Cardiac fibroblast (primary cell): ENCODE measurements at regions not wholly inside any gene's neighbourhood (a gene's known extent, or its start where the extent isn't known, plus 50 kb on each side); places are given as distances from the start of the nearest gene placed in this dataset.

ENCODE experiments used
- DNase-seq, 2 donors: peaks; one replicate each; pipeline versions ENCODE4 v3.0.0 to v3.0.0-alpha.2; 2010; ENCODE audit warnings: low read depth in 2 of 2
- H3K4me3 ChIP-seq, 2 donors: replicated peaks in 1 of 2; 1 replicate in 1 of 2; 2 replicates in 1 of 2; pipeline ENCODE4 v1.5.1; 2011; ENCODE audit warnings: low read depth in 2 of 2, low read length in 2 of 2, mild to moderate bottlenecking in 2 of 2, moderate library complexity in 1 of 2
- TF ChIP-seq, protein P1 (sequence below): IDR thresholded peaks from one replicate; pipeline ENCODE4 v1.5.1; 2011; ENCODE audit warnings: low read depth, mild to moderate bottlenecking, low read length, inconsistent platforms

DNA sequence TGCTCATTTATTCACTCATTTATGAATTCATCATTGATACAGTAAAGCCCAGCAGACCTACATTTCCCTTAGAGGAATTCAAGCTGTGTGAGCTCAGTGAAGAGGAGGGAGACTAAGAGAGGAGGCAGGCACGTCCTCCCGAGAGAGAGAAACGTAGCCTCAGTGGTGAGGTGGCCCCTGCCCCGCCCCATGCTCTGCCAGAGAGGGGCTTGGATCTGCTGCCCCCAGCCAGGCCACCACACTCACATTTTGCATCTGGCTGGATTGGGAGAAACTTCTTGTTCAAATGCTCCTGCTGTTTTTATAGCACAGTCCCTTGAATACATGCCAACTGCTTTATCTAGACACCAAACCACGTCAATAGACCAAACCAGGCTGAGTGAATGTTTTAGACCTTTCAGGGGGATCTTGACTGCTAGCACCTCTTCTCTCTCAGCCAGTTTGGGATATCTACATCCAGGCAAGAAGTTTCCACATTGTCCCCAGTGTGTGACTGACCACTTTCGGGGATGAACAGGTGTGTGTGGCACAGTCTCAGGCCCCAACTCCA lies 67.7 kb upstream of the AJAP1 start:
- no peak for DNase-seq
- TF ChIP-seq, protein P1, sequence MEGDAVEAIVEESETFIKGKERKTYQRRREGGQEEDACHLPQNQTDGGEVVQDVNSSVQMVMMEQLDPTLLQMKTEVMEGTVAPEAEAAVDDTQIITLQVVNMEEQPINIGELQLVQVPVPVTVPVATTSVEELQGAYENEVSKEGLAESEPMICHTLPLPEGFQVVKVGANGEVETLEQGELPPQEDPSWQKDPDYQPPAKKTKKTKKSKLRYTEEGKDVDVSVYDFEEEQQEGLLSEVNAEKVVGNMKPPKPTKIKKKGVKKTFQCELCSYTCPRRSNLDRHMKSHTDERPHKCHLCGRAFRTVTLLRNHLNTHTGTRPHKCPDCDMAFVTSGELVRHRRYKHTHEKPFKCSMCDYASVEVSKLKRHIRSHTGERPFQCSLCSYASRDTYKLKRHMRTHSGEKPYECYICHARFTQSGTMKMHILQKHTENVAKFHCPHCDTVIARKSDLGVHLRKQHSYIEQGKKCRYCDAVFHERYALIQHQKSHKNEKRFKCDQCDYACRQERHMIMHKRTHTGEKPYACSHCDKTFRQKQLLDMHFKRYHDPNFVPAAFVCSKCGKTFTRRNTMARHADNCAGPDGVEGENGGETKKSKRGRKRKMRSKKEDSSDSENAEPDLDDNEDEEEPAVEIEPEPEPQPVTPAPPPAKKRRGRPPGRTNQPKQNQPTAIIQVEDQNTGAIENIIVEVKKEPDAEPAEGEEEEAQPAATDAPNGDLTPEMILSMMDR = no peak
- no peak overlapping the region for H3K4me3 ChIP-seq

DNA sequence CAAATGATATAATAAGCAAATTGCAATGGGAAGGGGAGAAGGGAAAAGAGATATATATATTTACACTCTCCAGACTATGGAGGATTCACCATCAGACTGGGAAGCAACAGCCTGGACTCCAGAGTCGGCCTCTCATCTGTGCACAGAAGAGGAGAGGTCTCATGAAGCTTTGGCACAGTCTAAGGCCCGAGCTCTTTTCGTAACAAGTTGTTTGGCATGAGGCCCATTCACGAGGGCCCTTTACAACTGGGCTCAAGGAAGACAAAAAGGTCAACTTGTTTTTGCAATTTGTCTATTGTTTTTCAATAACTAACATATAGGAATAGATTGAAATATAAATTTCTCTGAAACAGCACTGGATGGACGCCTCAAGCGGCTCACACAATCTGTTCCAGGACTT lies 66.7 kb upstream of the AJAP1 start:
- TF ChIP-seq, protein P1 = no peak
- no peak for DNase-seq
- H3K4me3 ChIP-seq = no peak overlapping the region

DNA sequence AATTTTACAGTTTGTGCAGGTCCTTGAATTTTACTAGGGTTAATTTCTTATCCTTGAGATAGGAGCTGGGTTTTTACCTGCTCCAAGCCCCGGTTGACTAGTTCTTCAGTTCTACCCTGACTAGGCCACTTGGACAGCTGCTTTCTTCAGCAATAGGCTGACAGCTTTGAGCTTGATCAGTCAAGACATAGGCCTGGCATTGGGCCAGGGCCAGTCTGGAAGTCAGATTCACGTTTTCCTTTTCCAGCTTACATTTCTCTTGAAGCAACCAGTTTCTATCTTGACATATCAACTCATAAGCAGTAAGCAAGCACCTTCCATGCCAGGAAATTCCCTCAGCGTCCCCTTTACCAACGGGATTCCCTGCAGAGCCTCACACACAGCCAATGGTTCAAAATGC lies 63.7 kb upstream of the AJAP1 start:
- no peak overlapping the region for H3K4me3 ChIP-seq
- TF ChIP-seq, protein P1 = no peak
- no peak for DNase-seq

DNA sequence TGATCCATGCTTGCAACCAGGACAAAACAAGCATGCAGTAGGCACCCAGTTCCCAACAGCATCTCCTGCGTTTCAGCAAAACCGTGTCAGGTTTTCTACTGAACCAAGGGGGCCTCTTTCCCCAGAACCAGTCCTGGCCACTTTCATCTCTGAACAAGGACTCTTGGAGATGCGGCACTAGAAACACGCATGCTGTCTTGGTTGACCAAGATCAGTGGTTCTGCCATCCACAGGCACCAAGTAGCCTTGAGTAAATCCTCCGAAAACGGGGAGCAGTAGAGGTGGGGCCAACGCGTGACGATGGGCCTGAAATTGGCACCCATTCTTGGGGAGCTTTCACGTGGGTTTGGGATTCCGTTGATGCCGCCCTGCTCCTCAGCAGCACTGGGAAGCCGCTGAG lies 62.5 kb upstream of the AJAP1 start:
- no peak overlapping the region for H3K4me3 ChIP-seq
- DNase-seq = no peak
- TF ChIP-seq, protein P1 = no peak

DNA sequence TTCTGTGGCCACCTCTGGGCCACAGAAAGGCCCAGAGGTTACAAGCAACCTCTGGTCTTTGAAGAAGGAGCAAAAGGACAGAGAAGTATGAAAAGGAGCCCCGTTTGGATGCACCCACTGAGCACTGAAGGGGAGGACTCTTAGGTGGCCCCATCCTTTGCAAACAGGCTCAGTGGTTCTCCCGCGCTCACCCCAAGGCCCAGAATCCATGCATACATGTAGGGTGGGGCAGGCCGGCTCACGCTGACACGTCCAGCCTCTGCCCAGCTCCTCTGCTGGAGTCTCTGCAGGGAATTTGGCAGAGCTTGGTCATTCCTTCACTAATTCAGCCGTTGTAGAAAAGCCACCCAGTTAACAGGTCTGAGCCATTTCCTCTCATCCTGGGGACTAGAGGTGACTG lies 61.3 kb upstream of the AJAP1 start:
- no peak for DNase-seq
- TF ChIP-seq, protein P1 = no peak
- H3K4me3 ChIP-seq = no peak overlapping the region

DNA sequence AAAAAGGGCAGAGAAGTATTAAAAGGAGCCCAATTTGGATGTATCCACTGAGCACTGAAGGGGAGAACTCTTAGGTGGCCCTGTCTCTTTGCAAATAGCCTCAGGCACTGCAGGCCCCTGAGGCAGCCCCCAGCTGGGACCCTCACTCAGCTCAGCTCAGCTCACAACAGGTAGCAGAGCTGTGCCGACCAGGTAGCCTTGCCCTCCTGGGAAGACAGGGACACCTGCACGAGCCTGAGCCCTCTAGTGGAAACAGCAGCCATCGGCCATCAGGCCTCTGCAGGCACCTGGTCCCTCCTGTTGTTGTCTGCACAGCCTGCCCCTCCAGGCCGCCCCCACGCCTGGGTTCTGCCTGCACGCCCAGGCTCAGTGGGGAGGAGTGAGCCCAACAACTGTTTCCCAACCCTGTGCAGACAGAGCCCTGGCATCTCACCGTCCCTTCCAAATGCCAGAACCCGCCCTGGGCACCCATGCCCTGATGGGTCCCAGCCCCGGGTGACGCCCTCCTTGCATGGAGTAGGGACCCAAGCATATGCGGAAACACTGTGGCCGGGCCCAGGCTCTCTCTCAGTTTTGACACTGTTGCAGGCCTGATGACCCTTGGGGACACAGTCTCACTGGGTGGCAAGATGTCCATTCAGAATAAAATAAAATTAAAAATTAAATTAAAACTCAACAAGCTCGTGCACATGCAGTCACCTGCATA lies 60.0 kb upstream of the AJAP1 start:
- H3K4me3 ChIP-seq = no peak overlapping the region
- DNase-seq = no peak
- TF ChIP-seq, protein P1 = no peak
